ENCODE measurements at regions not wholly inside any gene's neighbourhood (a gene's known extent, or its start where the extent isn't known, plus 50 kb on each side); places are given as distances from the start of the nearest gene placed in this dataset.

- Histone ChIP-seq H3K4me2 (ENCODE audit: low read depth, low read length) (no peak overlapping the region), H3K4me3 (replicated peaks in 1 of 3; ENCODE audit: insufficient read depth in 1 of 3, low read depth in 2 of 3, low read length in 3 of 3) (no peak overlapping the region), H3K9ac (ENCODE audit: insufficient read depth, low read depth, low read length) (no peak overlapping the region), H3K4me1 (ENCODE audit: insufficient read depth, low read length) (no peaks in the 10 kb centered on the region), H4K20me1 (ENCODE audit: insufficient read depth, low read length) (no peaks in the 10 kb centered on the region), H3K79me2 (ENCODE audit: insufficient read depth, low read length) (no peaks in the 10 kb centered on the region), H3K27me3 (ENCODE audit: control insufficient read depth in 1 of 2, insufficient read depth in 2 of 2, low read length in 2 of 2) (no peaks in the 10 kb centered on the region), H3K27ac (ENCODE audit: extremely low read length, insufficient read depth, low read length) (no peak overlapping the region), H2AFZ (ENCODE audit: low read length) (no peak overlapping the region), H3K36me3 (replicated peaks in 1 of 2; ENCODE audit: control insufficient read depth in 1 of 2, insufficient read depth in 2 of 2, low read length in 2 of 2) (no peaks in the 10 kb centered on the region), H3K9me3 (ENCODE audit: low read length) (no peaks in the 10 kb centered on the region)
- intact Hi-C loops (cut with micrococcal nuclease; ENCODE audit: unreplicated experiment) (no loop called here), in situ Hi-C loops (cut with HindIII; ENCODE audit: extremely low pct_ligation_motif_present, low pct_unique_long_range_greater_than_20kb) (no loop called here)
- DNase-seq (ENCODE audit: low spot score) (no peak), FAIRE-seq (no peak), ATAC-seq (no peak)
- TF ChIP-seq ZFP90 (CRISPR knock-in tag; IDR thresholded peaks at IDR 0.05; ENCODE audit: borderline replicate concordance) (no peak), GZF1 (CRISPR knock-in tag; IDR thresholded peaks at IDR 0.05) (no peak), KMT2A (CRISPR knock-in tag; IDR thresholded peaks at IDR 0.05) (no peak), BRD4 (CRISPR knock-in tag; IDR thresholded peaks at IDR 0.05) (no peak), RFXANK (CRISPR knock-in tag; IDR thresholded peaks at IDR 0.05) (no peak), ZNF614 (CRISPR knock-in tag; IDR thresholded peaks at IDR 0.05; ENCODE audit: borderline replicate concordance) (no peak)
- TF ChIP-seq, protein P1, sequence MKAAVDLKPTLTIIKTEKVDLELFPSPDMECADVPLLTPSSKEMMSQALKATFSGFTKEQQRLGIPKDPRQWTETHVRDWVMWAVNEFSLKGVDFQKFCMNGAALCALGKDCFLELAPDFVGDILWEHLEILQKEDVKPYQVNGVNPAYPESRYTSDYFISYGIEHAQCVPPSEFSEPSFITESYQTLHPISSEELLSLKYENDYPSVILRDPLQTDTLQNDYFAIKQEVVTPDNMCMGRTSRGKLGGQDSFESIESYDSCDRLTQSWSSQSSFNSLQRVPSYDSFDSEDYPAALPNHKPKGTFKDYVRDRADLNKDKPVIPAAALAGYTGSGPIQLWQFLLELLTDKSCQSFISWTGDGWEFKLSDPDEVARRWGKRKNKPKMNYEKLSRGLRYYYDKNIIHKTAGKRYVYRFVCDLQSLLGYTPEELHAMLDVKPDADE (CRISPR knock-in tag; IDR thresholded peaks at IDR 0.05): no peak
- CTCF ChIA-PET (ENCODE audit: low intra/inter-chr PET ratio, low total read pairs): no interaction called here
- WGBS (ENCODE audit: low lambda C conversion rate): 0% methylated on average over 2 of the region's 2 CpGs
- POLR2A ChIA-PET: no interaction called here
- BruUV-seq (replicated peaks): no TSS peak
Measured at GRCh38 chr6:86712039-86712438, 225.3 kb upstream of the HTR1E start.

GRCh38 chr6:86707545-86708120 is 229.7 kb upstream of the HTR1E start:
- Histone ChIP-seq H3K27me3 (ENCODE audit: control insufficient read depth in 1 of 2, insufficient read depth in 2 of 2, low read length in 2 of 2) (no peaks in the 10 kb centered on the region), H3K79me2 (ENCODE audit: insufficient read depth, low read length) (no peaks in the 10 kb centered on the region), H3K9me3 (ENCODE audit: low read length) (no peaks in the 10 kb centered on the region), H3K4me1 (ENCODE audit: insufficient read depth, low read length) (no peaks in the 10 kb centered on the region), H3K4me2 (ENCODE audit: low read depth, low read length) (no peak overlapping the region), H4K20me1 (ENCODE audit: insufficient read depth, low read length) (no peaks in the 10 kb centered on the region), H2AFZ (ENCODE audit: low read length) (no peak overlapping the region), H3K4me3 (replicated peaks in 1 of 3; ENCODE audit: insufficient read depth in 1 of 3, low read depth in 2 of 3, low read length in 3 of 3) (no peak overlapping the region), H3K9ac (ENCODE audit: insufficient read depth, low read depth, low read length) (no peak overlapping the region), H3K36me3 (replicated peaks in 1 of 2; ENCODE audit: control insufficient read depth in 1 of 2, insufficient read depth in 2 of 2, low read length in 2 of 2) (no peaks in the 10 kb centered on the region), H3K27ac (ENCODE audit: extremely low read length, insufficient read depth, low read length) (no peak overlapping the region)
- ATAC-seq (no peak), FAIRE-seq (no peak), DNase-seq (ENCODE audit: low spot score) (no peak)
- WGBS (ENCODE audit: low lambda C conversion rate): 0% methylated on average over 2 of the region's 2 CpGs
- intact Hi-C loops (cut with micrococcal nuclease; ENCODE audit: unreplicated experiment) (loop anchor here (5.0 kb wide), 1 partner anchor 540 kb away; no protein-coding TSS in a partner anchor), in situ Hi-C loops (cut with HindIII; ENCODE audit: extremely low pct_ligation_motif_present, low pct_unique_long_range_greater_than_20kb) (no loop called here)
- POLR2A ChIA-PET: no interaction called here
- BruUV-seq (replicated peaks): no TSS peak
- CTCF ChIA-PET (ENCODE audit: low intra/inter-chr PET ratio, low total read pairs): no interaction called here
- TF ChIP-seq ZNF10 (CRISPR knock-in tag; IDR thresholded peaks at IDR 0.05; ENCODE audit: borderline replicate concordance, low read depth) (no peak), JUN (CRISPR knock-in tag; IDR thresholded peaks at IDR 0.05) (no peak), TEAD3 (CRISPR knock-in tag; optimal IDR thresholded peaks at IDR 0.05; ENCODE audit: borderline replicate concordance) (no peak), ATF4 (CRISPR knock-in tag; IDR thresholded peaks at IDR 0.05) (no peak), ZNF367 (CRISPR knock-in tag; IDR thresholded peaks at IDR 0.05; ENCODE audit: borderline replicate concordance) (no peak), CSRNP2 (CRISPR knock-in tag; conservative IDR thresholded peaks at IDR 0.05; ENCODE audit: low read depth) (no peak), JUND (CRISPR knock-in tag; IDR thresholded peaks at IDR 0.05) (no peak), ZNF441 (CRISPR knock-in tag; IDR thresholded peaks at IDR 0.05; ENCODE audit: borderline replicate concordance) (no peak)
- TF ChIP-seq, protein P2, sequence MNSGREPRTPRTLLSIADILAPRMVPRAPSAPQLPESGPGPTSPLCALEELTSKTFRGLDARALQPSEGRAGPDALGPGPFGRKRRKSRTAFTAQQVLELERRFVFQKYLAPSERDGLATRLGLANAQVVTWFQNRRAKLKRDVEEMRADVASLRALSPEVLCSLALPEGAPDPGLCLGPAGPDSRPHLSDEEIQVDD (CRISPR knock-in tag; IDR thresholded peaks at IDR 0.05; ENCODE audit: borderline replicate concordance): no peak
